Suppressor macrophage treated with lipopolysaccharide for 4 hours (primary cell): ENCODE measurements at regions not wholly inside any gene's neighbourhood (a gene's known extent, or its start where the extent isn't known, plus 50 kb on each side); places are given as distances from the start of the nearest gene placed in this dataset.

Experiments
- DNase-seq: peaks from one replicate; pipeline ENCODE4 v3.0.0-alpha.2; 2020

DNA sequence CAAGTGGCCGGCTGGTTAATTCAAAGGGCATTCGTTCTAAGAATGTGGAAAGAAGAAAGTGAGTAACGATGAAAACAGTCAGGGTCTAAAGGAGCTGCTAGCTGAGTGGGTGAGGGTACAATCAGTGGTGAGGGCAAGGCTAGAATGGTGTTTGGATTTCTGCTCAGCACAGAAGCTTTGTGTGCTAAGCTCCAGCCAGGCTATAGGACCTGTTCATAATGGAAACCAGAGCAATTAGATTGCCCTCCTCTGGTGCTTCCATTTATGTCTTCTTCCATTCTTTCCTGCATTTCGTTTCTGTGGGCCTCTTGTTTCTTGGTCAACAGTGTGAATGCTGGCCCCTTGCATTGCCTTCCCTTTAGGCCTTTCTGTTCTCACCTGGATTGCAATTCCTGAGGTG is 572.9 kb upstream of the CHORDC1 start:
- DNase-seq: no peak

GRCh38 chr11:90788961-90789360 is 566.1 kb upstream of the CHORDC1 start:
- DNase-seq: no peak

DNA sequence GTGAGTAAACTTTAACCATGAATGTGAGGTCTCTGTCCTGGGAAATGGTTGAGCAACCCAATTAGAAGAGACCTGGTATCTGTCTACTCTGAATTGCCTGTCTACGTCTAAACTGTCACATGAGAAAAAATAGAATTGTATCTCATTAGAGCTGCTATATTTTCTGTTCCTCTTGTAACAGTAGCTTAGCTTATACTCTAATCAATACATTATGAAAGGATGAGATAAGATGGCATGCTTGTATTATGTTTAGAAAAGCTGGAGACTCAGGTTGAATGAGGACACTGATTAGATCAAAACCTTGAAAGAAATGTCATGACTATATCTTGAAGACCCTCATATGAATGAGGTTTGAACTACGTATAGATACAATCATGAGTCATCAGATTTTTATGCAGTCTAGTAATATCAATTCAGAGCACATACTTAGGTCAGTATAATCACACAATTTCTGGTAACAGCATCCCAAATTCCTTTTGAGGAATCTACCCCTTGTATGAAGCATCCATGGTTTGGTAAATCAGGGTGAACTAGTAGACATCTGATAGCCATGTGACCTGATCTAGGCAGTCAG is 561.5 kb upstream of the CHORDC1 start:
- DNase-seq: no peak

GRCh38 chr11:90783111-90783510 is 560.3 kb upstream of the CHORDC1 start:
- no peak for DNase-seq

GRCh38 chr11:90779098-90779497 is 556.2 kb upstream of the CHORDC1 start:
- no peak for DNase-seq

DNA sequence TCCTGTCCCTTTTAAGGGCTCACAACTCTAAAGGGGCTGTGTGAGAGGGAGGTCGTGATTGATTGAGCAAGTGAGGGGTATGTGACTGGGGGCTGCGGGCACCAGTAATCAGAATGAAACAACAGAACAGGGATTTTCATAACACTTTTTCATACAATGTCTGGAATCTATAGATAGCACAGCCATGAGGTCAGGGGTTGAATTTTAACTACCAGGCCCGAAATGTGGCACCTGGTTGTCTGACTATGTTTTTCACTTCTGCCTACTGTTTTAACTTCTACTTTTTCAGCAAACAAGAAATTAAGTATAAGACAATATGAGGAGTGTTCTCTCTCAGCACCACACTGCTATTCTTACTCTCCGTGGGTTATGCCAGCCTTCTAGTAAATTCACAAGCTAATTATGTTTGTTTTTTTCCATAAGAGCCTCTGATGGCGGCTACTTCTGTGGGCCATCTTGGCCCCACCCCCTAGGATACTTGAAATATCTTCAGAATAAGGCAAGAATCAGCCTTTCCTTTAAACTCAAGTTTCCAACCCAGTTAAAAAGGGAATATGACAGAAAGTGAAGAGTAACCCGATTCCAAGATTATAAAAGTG is 552.8 kb upstream of the CHORDC1 start:
- no peak for DNase-seq

- no peak for DNase-seq
These were observed 552.1 kb upstream of the CHORDC1 start for GRCh38 chr11:90774727-90775566.

DNA sequence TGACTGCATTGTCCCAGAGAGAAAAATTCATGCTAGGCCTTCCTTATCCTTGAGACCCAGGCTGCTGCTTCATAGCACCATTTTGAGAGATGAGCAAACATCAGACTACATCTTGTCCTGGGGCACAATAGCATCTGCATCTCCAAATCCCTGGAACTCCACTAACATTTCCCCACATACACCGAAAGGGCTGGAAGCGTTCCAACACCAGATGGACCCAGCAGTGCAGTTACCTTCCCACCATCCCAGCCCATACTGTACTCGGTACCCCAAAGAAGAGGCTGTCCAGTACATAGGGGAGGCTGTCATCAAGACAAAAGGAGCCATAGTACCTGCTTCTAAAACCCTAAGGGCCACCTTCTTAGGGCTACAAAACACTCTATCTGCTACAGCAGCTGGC is 547.2 kb upstream of the CHORDC1 start:
- DNase-seq: no peak

DNA sequence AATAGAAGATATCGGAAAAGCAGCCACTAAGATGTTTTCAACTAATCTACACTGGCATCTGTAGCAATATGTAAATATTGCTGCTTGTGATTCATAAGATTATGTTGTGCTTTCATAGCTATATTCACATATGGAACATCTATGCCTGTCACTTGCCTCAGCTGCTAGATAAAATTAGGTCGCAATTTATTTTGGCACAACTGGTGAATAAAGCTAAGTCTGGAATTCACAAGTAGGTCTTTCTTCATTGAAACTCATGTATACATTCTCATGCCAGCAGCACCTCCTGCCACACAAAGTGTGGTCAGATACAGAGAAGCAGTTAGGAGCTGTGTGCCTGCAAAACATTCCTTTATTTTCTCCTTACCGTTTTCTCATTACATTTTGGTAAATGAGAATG is 543.3 kb upstream of the CHORDC1 start:
- DNase-seq: no peak

DNA sequence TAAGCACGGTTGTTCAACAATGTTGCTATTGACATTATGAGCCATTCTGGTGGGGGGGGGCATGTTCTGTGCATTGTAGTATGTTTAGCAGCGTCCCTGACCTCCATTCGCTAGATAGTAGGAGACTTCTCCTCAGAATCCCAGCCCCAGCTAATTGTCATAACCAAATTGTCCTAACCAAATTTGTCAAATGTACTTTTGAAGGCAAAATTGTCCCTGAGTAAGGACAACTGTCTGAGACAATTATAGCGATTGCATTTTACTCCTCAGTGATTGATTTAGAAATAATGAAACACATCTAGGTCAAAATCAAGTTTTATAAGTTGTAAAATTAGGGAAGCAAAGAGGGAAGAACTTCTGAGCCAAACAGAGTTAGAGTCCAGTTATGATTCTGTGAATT is 541.8 kb upstream of the CHORDC1 start:
- no peak for DNase-seq

- DNase-seq: no peak
These were observed 535.1 kb upstream of the CHORDC1 start for GRCh38 chr11:90757849-90758494.

DNA sequence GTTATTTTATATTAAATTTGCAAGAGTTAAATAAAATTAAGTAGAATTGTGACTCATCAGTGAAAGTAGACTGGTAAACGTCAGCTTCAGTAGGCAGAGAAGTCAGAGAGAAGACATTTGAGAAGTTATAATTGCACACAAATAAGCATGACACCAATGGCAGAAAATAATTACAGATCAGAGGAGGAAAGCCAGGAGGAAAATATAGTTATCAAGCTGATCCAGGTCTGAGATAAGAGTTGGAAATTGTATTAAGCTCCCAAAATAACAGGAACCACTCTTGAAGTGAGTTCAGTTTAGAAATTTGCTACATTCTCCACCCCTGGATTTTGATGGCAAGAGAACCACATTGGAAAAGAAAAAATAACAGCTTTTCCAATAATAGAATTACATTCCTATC is 533.8 kb upstream of the CHORDC1 start:
- DNase-seq: no peak

DNA sequence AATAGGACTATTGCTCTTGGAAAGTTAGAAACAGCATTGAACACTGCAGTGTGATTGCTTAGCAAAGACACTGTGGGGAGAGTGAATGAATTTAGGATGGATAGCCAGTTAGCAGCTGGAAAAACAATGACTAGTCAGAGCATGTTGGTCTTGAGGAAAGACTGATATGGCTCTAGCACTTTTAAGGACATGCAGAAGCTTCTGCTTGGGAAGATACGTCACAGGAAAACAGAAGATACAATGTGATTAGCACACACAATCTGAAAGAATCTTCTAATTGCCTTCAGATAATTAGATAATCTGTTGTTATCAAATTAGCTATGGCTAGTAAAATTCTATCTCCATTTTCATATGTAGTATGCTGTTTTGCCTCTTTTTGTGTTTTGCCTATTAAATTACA is 530.7 kb upstream of the CHORDC1 start:
- DNase-seq: no peak

- DNase-seq: no peak
These were observed 524.2 kb upstream of the CHORDC1 start for GRCh38 chr11:90747057-90747456.

DNA sequence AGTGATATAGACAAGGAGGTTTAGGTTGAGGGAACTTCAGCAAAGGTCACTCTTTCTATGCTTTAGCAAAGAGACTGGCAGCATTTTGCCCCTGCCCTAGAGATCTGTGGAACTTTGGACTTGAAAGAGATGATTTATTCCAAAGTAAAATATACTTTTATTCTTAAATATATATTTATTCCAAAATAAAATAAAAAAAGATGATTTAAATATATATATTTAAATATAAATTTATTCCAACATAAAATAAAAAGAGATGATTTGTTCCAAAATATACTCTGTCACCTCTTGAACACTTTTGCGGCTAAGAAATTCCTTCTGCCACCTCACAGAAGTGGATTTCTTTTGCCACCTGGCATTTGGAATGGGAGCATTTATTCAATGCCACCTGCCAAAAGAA is 521.3 kb upstream of the CHORDC1 start:
- DNase-seq: no peak

DNA sequence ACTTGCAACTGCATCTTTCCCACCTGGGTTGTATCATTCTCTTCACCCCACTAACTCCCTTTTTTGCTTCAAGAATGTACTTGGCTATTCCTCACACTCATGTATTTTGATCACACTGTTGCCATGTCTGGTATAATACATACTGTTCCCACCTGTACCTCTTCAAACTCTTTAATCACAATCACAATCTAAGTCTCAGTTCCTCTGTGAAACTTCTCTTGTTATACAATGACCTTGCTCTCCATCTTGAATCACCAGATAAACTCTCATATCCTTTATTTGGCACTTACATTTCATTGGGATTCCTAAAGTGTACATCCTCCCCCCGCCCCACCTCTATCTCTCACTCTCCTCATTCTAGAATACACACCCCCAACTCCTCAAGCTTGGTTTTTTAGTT is 516.0 kb upstream of the CHORDC1 start:
- no peak for DNase-seq

DNA sequence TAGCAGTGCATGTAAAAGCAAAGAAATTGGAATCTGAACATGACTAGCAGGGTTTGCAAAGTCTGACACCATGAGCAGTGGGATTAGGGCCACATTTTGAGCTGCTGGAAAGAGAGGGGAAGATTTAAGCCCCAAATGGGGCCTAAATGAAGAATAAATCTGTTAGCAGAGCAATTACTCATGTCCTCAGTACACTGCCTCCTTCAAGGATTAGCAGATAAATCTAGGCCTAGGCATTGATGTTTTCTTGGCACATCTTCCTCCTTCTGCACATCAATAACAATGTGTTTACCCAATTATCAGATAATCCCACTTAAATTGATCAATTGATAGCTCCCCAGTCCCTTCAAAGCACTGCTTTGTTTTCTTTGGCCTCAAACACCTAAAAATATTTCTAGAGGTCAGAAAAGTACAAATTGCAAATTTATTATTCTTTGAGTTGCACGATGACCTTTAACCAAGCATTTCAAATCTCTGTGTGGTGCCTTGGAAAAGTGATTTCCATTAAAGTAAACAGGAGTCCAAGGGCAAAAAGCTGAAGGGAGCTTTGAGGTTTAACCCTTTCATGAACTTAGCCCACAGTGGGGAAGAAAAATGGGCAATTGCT is 514.7 kb upstream of the CHORDC1 start:
- DNase-seq: no peak

DNA sequence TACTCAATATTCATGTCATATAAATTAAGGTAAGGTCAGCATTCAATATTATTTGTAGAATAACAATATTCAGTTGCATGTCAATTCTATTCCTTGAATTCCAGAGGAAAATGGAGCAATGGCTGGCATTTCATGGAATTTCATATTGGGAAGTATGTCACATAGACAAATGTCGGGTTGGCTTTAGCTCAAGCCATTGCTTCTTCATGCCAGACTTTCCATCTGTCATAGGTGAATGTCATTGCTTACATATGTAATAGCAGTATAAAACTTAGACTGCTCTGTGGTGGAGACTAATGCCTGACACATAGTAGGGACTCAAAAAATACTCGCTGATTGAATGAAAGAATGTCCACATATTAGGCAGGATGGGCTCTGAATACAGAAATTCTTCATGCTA is 509.6 kb upstream of the CHORDC1 start:
- DNase-seq: no peak

- no peak for DNase-seq
These were observed 500.6 kb upstream of the CHORDC1 start for GRCh38 chr11:90723475-90723874.

- peak; percentile 42 for DNase-seq
These were observed 499.8 kb upstream of the CHORDC1 start for GRCh38 chr11:90722552-90723190.

GRCh38 chr11:90717522-90717921 is 494.7 kb upstream of the CHORDC1 start:
- no peak for DNase-seq

- DNase-seq: no peak
These were observed 482.8 kb upstream of the CHORDC1 start for GRCh38 chr11:90705661-90706060.

DNA sequence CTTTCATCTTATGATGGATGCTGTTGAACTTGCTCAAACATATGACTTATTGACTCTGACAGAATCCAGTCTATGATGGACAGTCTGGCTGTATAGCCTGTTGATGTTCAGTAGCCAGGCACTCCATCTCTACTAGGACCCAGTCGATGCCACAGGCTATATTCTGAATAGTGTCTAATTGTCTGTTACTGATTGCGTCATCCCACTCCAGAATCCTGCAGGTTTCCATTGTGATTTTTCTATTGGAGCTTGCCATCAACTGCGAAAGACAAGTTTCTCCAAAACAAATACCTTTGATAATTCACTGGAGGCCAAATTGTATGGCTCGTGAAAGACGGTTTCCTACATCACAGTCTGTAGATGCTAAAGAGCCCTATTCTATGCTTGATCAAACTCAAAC is 481.7 kb upstream of the CHORDC1 start:
- DNase-seq: no peak
